A673 (cell line): ENCODE measurements at regions not wholly inside any gene's neighbourhood (a gene's known extent, or its start where the extent isn't known, plus 50 kb on each side); places are given as distances from the start of the nearest gene placed in this dataset.

ENCODE experiments used
- BruUV-seq: library from RNA; stranded (reverse); fragments of 400-500 nt; replicated peaks from 2 replicates; lab custom pipeline; 2021; lab: Mats Ljungman, UMichigan
- CTCF ChIA-PET: fragments of 300-600 bp; sonication (Branson Sonifier 250); formaldehyde crosslinking; loops from one replicate; lab custom pipeline; 2022; ENCODE audit warnings: antibody characterized with exemption; lab: Charles Lee
- POLR2A ChIA-PET: fragments of 300-600 bp; sonication (Branson Sonifier 250); formaldehyde crosslinking; loops from one replicate; lab custom pipeline; 2022; ENCODE audit warnings: antibody characterized with exemption; ENCODE audit not compliant: low non-redundant PET; lab: Charles Lee
- DNase-seq: peaks from one replicate; pipeline ENCODE4 v3.0.0-alpha.2; 2015; ENCODE audit warnings: low spot score
- H3K27ac ChIP-seq: fragments of 200-600 bp; sonication (generic); 2 replicates; pipeline ENCODE4 v1.5.1; 2016; ENCODE audit warnings: mixed run types, low read depth, mild to moderate bottlenecking, mixed read lengths, antibody characterized with exemption, low read length; ENCODE audit not compliant: poor library complexity, severe bottlenecking
- H3K27me3 ChIP-seq: fragments of 200-600 bp; sonication (generic); replicated peaks from 2 replicates; pipeline ENCODE4 v1.6.1; 2017; ENCODE audit warnings: mixed run types, low read depth, mild to moderate bottlenecking, mixed read lengths, antibody characterized with exemption, low read length; ENCODE audit not compliant: insufficient read depth, poor library complexity
- H3K36me3 ChIP-seq: fragments of 200-600 bp; sonication (generic); 2 replicates; pipeline ENCODE4 v1.6.1; 2016; ENCODE audit warnings: mixed run types, mild to moderate bottlenecking, mixed read lengths, antibody characterized with exemption, low read length; ENCODE audit not compliant: insufficient read depth, poor library complexity, severe bottlenecking
- H3K4me1 ChIP-seq: fragments of 200-600 bp; sonication (generic); 2 replicates; pipeline ENCODE4 v1.6.1; 2017; ENCODE audit warnings: mixed run types, mild to moderate bottlenecking, mixed read lengths, antibody characterized with exemption, low read length; ENCODE audit not compliant: insufficient read depth, poor library complexity, severe bottlenecking
- H3K4me3 ChIP-seq: fragments of 200-600 bp; sonication (generic); 2 replicates; pipeline ENCODE4 v1.5.1; 2016; ENCODE audit warnings: low read depth, mixed run types, mild to moderate bottlenecking, mixed read lengths, low read length; ENCODE audit not compliant: poor library complexity, severe bottlenecking
- H3K9me3 ChIP-seq: fragments of 200-600 bp; sonication (generic); 2 replicates; pipeline ENCODE4 v1.6.1; 2016; ENCODE audit warnings: mixed run types, low read depth, mild to moderate bottlenecking, mixed read lengths, antibody characterized with exemption, low read length; ENCODE audit not compliant: poor library complexity, severe bottlenecking
- CTCF ChIP-seq: fragments of 300-800, 200-600 bp; sonication (generic); conservative IDR thresholded peaks from 2 replicates; pipeline ENCODE4 v1.5.1; 2017; ENCODE audit warnings: low read depth, mild to moderate bottlenecking, antibody characterized with exemption, low read length, moderate library complexity, mixed read lengths
- EZH2 ChIP-seq: fragments of 200-600 bp; sonication (generic); IDR thresholded peaks from 2 replicates; pipeline ENCODE4 v1.6.1; 2017; ENCODE audit warnings: borderline replicate concordance, low read depth, mild to moderate bottlenecking, mixed read lengths, antibody characterized with exemption, low read length; ENCODE audit not compliant: poor library complexity, severe bottlenecking
- intact Hi-C: fragments of 100-400 bp; cut with micrococcal nuclease; formaldehyde crosslinking; loops from one replicate; pipeline ENCODE4 v1.10.0; 2022; ENCODE audit not compliant: unreplicated experiment

GRCh38 chr16:79431923-79432322 lies 168.6 kb downstream of the MAF start:
- Histone ChIP-seq H3K4me1 (no peaks in the 10 kb centered on the region), H3K9me3 (no peaks in the 10 kb centered on the region)
- BruUV-seq: no TSS peak

GRCh38 chr16:79430191-79430678 lies 170.3 kb downstream of the MAF start:
- Histone ChIP-seq H3K27me3 (no peaks in the 10 kb centered on the region), H3K27ac (no peak overlapping the region), H3K36me3 (no peaks in the 10 kb centered on the region), H3K4me3 (no peak overlapping the region), H3K9me3 (no peaks in the 10 kb centered on the region), H3K4me1 (no peaks in the 10 kb centered on the region)
- TF ChIP-seq EZH2 (no peak), CTCF (no peak)
- no TSS peak for BruUV-seq
- no peak for DNase-seq
- POLR2A ChIA-PET: no interaction called here
- CTCF ChIA-PET: no interaction called here
- intact Hi-C loops: no loop called here

More at GRCh38 chr16:79431923-79432322, 168.6 kb downstream of the MAF start:
- no peak overlapping the region for H3K27ac ChIP-seq
- H3K4me3 ChIP-seq: no peak overlapping the region
- POLR2A ChIA-PET: no interaction called here
- H3K36me3 ChIP-seq: no peaks in the 10 kb centered on the region
- no peaks in the 10 kb centered on the region for H3K27me3 ChIP-seq
- TF ChIP-seq CTCF (no peak), EZH2 (no peak)
- DNase-seq: no peak
- CTCF ChIA-PET: no interaction called here
- intact Hi-C loops: no loop called here

- POLR2A ChIA-PET: no interaction called here
- no peak overlapping the region for H3K27ac ChIP-seq
- intact Hi-C loops: no loop called here
These were observed 171.0 kb downstream of the MAF start for GRCh38 chr16:79429381-79430190.

More at GRCh38 chr16:79429381-79430190, 171.0 kb downstream of the MAF start:
- BruUV-seq: no TSS peak
- no peaks in the 10 kb centered on the region for H3K9me3 ChIP-seq
- DNase-seq: no peak
- H3K4me1 ChIP-seq: no peaks in the 10 kb centered on the region
- CTCF ChIA-PET: no interaction called here
- no peak for TF ChIP-seq CTCF
- TF ChIP-seq EZH2: no peak
- H3K36me3 ChIP-seq: no peaks in the 10 kb centered on the region
- no peaks in the 10 kb centered on the region for H3K27me3 ChIP-seq
- H3K4me3 ChIP-seq: no peak overlapping the region
